Retinal pigment epithelial cell (primary cell): ENCODE measurements at regions not wholly inside any gene's neighbourhood (a gene's known extent, or its start where the extent isn't known, plus 50 kb on each side); places are given as distances from the start of the nearest gene placed in this dataset.

ENCODE experiments used
- DNase-seq: peaks from one replicate; pipeline ENCODE4 v3.0.0-alpha.2; 2010; ENCODE audit warnings: low read depth
- H3K4me3 ChIP-seq: 2 replicates; pipeline ENCODE4 v1.5.1; 2011; ENCODE audit warnings: mild to moderate bottlenecking, low read length, control low read depth, moderate library complexity
- TF ChIP-seq, protein P1 (sequence below): conservative IDR thresholded peaks from 2 replicates; pipeline ENCODE4 v1.5.1; 2011; ENCODE audit warnings: low read depth, low read length, control low read depth, inconsistent platforms

DNA sequence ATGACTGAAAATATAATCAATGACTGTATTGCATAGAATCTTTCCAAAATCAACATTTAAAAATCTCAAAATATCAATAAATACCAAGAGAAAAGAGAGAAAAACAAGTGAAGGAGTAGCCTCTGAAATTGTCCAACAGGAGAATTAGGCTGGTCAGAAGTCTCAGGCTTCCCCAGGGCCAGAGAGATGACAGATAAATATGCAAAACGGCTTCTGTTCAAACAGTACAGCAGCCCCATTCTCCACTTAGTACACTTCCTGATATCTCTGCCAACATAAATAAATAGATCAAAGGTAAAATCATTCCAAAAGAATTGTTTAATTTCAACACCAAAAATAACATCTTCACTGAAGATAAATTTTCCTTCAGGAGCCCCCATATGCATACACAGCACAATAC, 204.7 kb upstream of the GABRA2 start:
- no peak overlapping the region for H3K4me3 ChIP-seq
- no peak for DNase-seq
- TF ChIP-seq, protein P1, sequence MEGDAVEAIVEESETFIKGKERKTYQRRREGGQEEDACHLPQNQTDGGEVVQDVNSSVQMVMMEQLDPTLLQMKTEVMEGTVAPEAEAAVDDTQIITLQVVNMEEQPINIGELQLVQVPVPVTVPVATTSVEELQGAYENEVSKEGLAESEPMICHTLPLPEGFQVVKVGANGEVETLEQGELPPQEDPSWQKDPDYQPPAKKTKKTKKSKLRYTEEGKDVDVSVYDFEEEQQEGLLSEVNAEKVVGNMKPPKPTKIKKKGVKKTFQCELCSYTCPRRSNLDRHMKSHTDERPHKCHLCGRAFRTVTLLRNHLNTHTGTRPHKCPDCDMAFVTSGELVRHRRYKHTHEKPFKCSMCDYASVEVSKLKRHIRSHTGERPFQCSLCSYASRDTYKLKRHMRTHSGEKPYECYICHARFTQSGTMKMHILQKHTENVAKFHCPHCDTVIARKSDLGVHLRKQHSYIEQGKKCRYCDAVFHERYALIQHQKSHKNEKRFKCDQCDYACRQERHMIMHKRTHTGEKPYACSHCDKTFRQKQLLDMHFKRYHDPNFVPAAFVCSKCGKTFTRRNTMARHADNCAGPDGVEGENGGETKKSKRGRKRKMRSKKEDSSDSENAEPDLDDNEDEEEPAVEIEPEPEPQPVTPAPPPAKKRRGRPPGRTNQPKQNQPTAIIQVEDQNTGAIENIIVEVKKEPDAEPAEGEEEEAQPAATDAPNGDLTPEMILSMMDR, result no peak

DNA sequence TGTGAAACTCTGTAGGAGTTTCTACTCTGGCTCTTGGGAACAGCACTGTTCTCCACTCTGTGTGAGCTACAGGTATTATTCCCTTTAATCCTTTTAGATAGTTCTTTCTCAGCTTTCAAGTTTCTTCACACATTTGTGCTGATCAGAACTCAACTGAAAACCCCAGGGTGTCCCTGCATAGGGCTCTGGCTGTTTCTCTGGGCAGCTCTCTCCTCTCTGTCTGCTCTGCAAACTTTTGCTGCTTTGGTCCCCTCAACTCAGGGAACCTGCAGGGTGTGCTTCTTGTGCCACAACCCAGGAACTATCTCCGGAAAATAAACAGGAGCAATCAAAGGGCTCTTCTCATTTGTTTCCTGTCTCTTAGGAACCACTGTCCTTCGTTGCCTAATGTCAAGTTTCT, 196.6 kb upstream of the GABRA2 start:
- H3K4me3 ChIP-seq, result no peak overlapping the region
- TF ChIP-seq, protein P1, result no peak
- no peak for DNase-seq

DNA sequence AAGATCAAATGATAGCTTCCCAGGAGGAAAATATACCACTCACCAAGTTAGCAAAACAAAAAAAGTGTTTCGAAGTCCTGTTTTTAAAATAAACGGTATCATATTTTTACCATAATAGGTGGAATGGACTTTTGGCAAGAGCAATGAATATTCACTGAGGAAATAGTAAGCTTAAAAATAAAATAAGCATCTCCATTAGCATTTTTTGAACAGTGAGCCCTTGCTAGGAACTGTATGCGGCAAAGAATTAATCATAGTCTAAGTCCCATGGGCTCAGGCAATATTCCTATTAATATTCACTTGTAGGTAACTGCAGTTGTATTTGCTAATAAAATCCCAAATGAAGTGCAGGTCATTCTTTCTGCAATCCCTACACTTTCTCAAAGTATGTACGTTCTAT, 191.7 kb upstream of the GABRA2 start:
- TF ChIP-seq, protein P1, result no peak
- no peak overlapping the region for H3K4me3 ChIP-seq
- no peak for DNase-seq

DNA sequence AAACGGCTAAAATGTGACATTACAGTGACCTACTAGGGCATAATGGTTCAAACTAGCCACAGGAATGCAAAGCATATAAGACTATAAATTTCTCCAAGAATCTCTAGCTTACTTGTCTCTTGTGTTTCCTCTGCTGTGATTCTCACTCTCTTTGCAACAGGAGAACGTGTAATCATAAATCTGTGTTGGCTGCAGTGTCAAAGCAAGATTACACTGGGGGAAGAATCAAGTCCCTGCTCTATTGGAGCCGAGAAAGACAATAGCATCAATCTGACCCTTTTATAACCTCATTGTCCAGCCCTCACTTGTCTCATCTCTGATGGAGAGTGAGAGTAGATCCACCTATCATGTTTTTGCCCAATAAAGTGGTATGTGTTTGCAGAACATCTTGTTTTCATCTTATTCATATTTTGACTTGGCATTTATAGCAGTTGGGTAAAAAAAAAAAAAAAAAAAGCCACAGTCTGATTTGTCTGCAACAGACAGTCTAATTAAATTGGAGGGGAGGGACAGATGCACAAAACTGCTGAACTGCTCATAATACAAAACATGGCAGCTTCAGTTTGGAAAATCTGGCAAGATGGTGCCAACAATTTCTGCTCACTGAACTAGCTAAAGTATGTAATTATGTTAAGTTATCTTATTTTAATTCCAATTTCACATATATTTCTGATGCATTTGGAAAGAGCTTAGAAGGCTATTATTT, 165.0 kb upstream of the GABRA2 start:
- no peak overlapping the region for H3K4me3 ChIP-seq
- TF ChIP-seq, protein P1, result no peak
- DNase-seq, result no peak

DNA sequence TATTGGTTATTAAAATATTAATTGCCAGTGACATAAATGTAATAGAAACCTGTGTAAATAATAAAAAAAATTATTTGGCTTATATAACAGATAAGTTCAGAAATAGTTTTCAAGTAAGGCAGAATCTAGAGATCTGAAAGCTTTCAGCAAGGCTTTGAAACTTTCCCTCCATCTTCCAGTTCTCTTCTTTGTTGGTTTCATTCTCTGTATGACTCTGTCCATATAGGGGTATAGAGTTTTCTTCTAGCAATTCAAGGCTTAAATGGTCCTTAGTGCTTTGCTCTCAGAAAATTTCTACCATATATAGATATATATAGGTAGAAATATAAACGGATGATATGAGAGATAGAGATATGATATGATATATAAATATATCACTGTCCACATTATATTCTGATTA, 160.5 kb upstream of the GABRA2 start:
- no peak overlapping the region for H3K4me3 ChIP-seq
- DNase-seq, result no peak
- TF ChIP-seq, protein P1, result no peak

DNA sequence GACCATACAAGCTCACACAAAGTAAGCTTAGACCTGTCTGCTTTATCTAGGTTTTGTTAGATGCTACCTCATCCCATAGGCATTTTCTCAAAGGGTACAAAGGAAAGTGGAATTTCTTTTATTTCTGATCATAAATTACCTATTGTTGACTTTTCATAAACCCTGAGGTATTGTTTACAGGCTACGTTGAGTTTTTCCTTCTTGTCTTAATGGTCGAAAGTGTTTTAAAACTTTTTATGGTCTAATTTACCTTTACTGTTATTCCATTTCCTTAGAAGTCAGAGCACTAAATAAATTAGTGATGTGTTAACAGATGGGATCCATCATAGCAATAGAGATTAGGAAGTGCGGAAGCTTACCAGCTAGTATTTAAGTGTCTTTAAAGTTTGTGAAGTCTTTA, 159.2 kb upstream of the GABRA2 start:
- no peak overlapping the region for H3K4me3 ChIP-seq
- DNase-seq, result no peak
- TF ChIP-seq, protein P1, result no peak

DNA sequence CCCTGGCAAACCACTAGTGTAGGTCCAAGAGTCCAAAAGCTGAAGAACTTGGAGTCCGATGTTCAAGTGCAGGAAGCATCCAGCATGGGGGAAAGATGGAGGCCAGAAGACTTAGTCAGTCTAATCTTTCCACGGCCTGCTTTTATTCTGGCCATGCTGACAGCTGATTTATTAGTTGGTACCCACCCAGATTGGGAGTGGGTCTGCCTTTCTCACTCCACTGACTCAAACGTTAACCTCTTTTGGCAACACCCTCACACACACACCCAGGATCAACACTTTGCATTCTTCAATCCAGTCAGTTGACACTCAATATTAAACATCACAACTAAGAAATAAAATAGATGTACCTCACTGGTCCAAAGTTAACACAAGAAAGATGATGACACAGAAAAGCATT, 134.8 kb upstream of the GABRA2 start:
- no peak overlapping the region for H3K4me3 ChIP-seq
- no peak for DNase-seq
- TF ChIP-seq, protein P1, result no peak
